ENCODE measurements at regions not wholly inside any gene's neighbourhood (a gene's known extent, or its start where the extent isn't known, plus 50 kb on each side); places are given as distances from the start of the nearest gene placed in this dataset.

DNA sequence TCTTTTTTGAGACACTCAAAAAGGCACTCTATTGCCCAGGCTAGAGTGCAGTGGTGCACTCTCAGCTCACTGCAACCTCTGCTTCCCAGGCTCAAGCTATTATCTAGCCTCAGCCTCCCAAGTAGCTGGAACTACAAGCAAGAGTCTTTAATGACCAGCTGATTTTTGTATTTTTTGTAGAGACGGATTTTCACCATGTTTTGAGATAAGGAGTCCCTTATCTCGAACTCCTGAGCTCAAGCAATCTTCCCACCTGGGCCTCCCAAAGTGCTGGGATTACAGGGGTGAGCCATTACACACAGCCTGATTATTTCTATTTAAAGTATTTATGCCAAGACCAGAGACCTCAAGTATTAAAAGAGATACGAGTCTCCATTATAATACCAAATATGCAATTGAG, 566.1 kb upstream of the CA10 start:
- CTCF ChIA-PET: no interaction called here
- WGBS, 2 experiments (ENCODE audit: extremely low coverage in 2 of 2, insufficient read length in 1 of 2): no CpG with 5 or more reads among the region's 3 CpGs
- intact Hi-C loops (cut with micrococcal nuclease): no loop called here

More for the DNA sequence above, 566.1 kb upstream of the CA10 start:
- Histone ChIP-seq H3K4ac (ENCODE audit: low read depth, low read length) (no peak overlapping the region), H3K79me1 (ENCODE audit: low read depth in 1 of 2, low read length in 2 of 2) (no peaks in the 10 kb centered on the region), H3K27me3 (ENCODE audit: control insufficient read depth, insufficient read depth, low read length) (no peaks in the 10 kb centered on the region), H3K23ac (ENCODE audit: low read depth, low read length) (no peak overlapping the region), H2AK5ac (ENCODE audit: low read depth, low read length) (no peak overlapping the region), H3K56ac (ENCODE audit: extremely low read depth, insufficient read depth, low read length) (no peak overlapping the region), H3K9me1 (ENCODE audit: insufficient read depth, low read length) (no peaks in the 10 kb centered on the region), H2BK5ac (ENCODE audit: low read depth, low read length, poor library complexity, severe bottlenecking) (no peak overlapping the region), H3K14ac (replicated peaks; ENCODE audit: low read depth, low read length) (no peak overlapping the region), H4K8ac (ENCODE audit: low read depth in 2 of 2, low read length in 2 of 2) (no peak overlapping the region), H3K4me1 (ENCODE audit: control insufficient read depth, insufficient read depth, low read length) (no peaks in the 10 kb centered on the region), H3K4me3 (ENCODE audit: insufficient read depth, low read depth, low read length) (no peak overlapping the region), H3K4me2 (ENCODE audit: low read depth, low read length) (no peak overlapping the region), H3K27ac (ENCODE audit: insufficient read depth, low read length) (no peak overlapping the region), H3K36me3 (ENCODE audit: control insufficient read depth, insufficient read depth, low read length) (no peaks in the 10 kb centered on the region), H4K91ac (ENCODE audit: insufficient read depth, low read depth, low read length) (no peak overlapping the region), H2BK120ac (ENCODE audit: low read depth, low read length) (no peak overlapping the region), H3K9ac (ENCODE audit: low read depth, low read length) (no peak overlapping the region), H2BK15ac (ENCODE audit: low read depth, low read length) (no peak overlapping the region), H3K9me3 (ENCODE audit: control insufficient read depth, insufficient read depth, low read length) (peaks cover 5% of the 10 kb centered on the region; the same call in 1 of the 2 replicates), H4K5ac (ENCODE audit: low read depth, low read length) (no peak overlapping the region), H2AK9ac (replicated peaks; ENCODE audit: low read depth, low read length, poor library complexity) (no peak overlapping the region), H2BK20ac (ENCODE audit: low read depth, low read length) (no peak overlapping the region), H3K18ac (ENCODE audit: low read depth, low read length) (no peak overlapping the region), H2AFZ (replicated peaks; ENCODE audit: low read length, poor library complexity) (no peak overlapping the region), H4K20me1 (ENCODE audit: insufficient read depth, low read length) (no peaks in the 10 kb centered on the region)
- in situ Hi-C loops (cut with MboI; ENCODE audit: low sequenced_read_pairs) (no loop called here), dilution Hi-C loops (cut with HindIII; ENCODE audit: low sequenced_read_pairs, unreplicated experiment) (no loop called here)
- POLR2A ChIA-PET (ENCODE audit: unreplicated experiment): no interaction called here
- BruUV-seq (replicated peaks): no TSS peak
- TF ChIP-seq, protein P1, sequence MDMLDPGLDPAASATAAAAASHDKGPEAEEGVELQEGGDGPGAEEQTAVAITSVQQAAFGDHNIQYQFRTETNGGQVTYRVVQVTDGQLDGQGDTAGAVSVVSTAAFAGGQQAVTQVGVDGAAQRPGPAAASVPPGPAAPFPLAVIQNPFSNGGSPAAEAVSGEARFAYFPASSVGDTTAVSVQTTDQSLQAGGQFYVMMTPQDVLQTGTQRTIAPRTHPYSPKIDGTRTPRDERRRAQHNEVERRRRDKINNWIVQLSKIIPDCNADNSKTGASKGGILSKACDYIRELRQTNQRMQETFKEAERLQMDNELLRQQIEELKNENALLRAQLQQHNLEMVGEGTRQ (IDR thresholded peaks at IDR 0.05; ENCODE audit: low read depth, low read length): no peak
- no peak for TF ChIP-seq RFX5 (IDR thresholded peaks at IDR 0.05; ENCODE audit: low read depth, low read length)
- no peak for TF ChIP-seq NFE2L2 (IDR thresholded peaks at IDR 0.05; ENCODE audit: low read depth, low read length)
- TF ChIP-seq POLR2A (IDR thresholded peaks at IDR 0.05; ENCODE audit: low read depth, low read length): no peak
- TF ChIP-seq, protein P2, sequence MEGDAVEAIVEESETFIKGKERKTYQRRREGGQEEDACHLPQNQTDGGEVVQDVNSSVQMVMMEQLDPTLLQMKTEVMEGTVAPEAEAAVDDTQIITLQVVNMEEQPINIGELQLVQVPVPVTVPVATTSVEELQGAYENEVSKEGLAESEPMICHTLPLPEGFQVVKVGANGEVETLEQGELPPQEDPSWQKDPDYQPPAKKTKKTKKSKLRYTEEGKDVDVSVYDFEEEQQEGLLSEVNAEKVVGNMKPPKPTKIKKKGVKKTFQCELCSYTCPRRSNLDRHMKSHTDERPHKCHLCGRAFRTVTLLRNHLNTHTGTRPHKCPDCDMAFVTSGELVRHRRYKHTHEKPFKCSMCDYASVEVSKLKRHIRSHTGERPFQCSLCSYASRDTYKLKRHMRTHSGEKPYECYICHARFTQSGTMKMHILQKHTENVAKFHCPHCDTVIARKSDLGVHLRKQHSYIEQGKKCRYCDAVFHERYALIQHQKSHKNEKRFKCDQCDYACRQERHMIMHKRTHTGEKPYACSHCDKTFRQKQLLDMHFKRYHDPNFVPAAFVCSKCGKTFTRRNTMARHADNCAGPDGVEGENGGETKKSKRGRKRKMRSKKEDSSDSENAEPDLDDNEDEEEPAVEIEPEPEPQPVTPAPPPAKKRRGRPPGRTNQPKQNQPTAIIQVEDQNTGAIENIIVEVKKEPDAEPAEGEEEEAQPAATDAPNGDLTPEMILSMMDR (conservative IDR thresholded peaks at IDR 0.05; ENCODE audit: low read depth, low read length): no peak
- TF ChIP-seq BHLHE40 (IDR thresholded peaks at IDR 0.05; ENCODE audit: low read depth, low read length): no peak
- TF ChIP-seq CHD1 (IDR thresholded peaks at IDR 0.05; ENCODE audit: low read depth, low read length): no peak
- TF ChIP-seq RAD21 (IDR thresholded peaks at IDR 0.05; ENCODE audit: low read length): no peak
- TF ChIP-seq RCOR1 (IDR thresholded peaks at IDR 0.05; ENCODE audit: insufficient replicate concordance, low read length): no peak
- no peak for TF ChIP-seq FOS (IDR thresholded peaks at IDR 0.05; ENCODE audit: low read depth, low read length)
- no peak for TF ChIP-seq MAZ (IDR thresholded peaks at IDR 0.05; ENCODE audit: borderline replicate concordance, low read depth, low read length)
- no peak for TF ChIP-seq CEBPB (IDR thresholded peaks at IDR 0.05; ENCODE audit: low read depth, low read length)
- TF ChIP-seq, protein P3, sequence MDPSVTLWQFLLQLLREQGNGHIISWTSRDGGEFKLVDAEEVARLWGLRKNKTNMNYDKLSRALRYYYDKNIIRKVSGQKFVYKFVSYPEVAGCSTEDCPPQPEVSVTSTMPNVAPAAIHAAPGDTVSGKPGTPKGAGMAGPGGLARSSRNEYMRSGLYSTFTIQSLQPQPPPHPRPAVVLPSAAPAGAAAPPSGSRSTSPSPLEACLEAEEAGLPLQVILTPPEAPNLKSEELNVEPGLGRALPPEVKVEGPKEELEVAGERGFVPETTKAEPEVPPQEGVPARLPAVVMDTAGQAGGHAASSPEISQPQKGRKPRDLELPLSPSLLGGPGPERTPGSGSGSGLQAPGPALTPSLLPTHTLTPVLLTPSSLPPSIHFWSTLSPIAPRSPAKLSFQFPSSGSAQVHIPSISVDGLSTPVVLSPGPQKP (IDR thresholded peaks at IDR 0.05; ENCODE audit: borderline replicate concordance, low read depth, low read length): no peak
- no peak for TF ChIP-seq MAFK (IDR thresholded peaks at IDR 0.05; ENCODE audit: low read depth, low read length)
- ATAC-seq (ENCODE audit: low read depth) (no peak), DNase-seq (no peak)

Data from IMR-90 (cell line).